ENCODE measurements at regions not wholly inside any gene's neighbourhood (a gene's known extent, or its start where the extent isn't known, plus 50 kb on each side); places are given as distances from the start of the nearest gene placed in this dataset.

DNA sequence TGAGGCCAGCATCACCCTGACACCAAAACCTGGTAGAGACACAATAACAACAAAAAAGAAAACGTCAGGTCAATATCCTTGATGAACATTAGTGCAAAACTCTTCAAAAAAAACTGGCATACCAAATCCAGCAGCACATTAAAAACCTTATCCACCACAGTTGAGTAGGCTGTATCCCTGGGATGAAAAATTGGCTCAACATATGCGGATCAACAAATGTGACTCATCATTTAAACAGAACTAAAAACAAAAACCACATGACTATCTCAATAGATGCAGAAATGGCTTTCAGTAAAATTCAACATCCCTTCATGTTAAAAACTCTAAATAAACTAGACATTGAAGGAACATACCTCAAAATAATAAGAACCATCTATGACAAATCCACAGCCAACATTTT, 59.6 kb upstream of the PHIP start:
- Histone ChIP-seq H4K20me1 (ENCODE audit: insufficient read depth) (no peaks in the 10 kb centered on the region), H3K36me3 (replicated peaks in 1 of 2; ENCODE audit: control insufficient read depth in 1 of 2, insufficient read depth in 2 of 2, low read length in 1 of 2) (no peaks in the 10 kb centered on the region), H3K9me3 (no peaks in the 10 kb centered on the region), H3K4me1 (ENCODE audit: control insufficient read depth in 1 of 2, insufficient read depth in 2 of 2, low read depth in 1 of 2, low read length in 1 of 2) (no peaks in the 10 kb centered on the region), H3K27me3 (ENCODE audit: insufficient read depth) (no peaks in the 10 kb centered on the region), H2AFZ (ENCODE audit: low read depth) (no peak overlapping the region), H3K79me2 (ENCODE audit: insufficient read depth) (no peaks in the 10 kb centered on the region), H3F3A (replicated peaks; ENCODE audit: insufficient read depth) (no peaks in the 10 kb centered on the region), H3K9ac (no peak overlapping the region), H3K4me2 (no peak overlapping the region), H3K27ac (ENCODE audit: low read depth in 2 of 2, low read length in 1 of 2) (no peak overlapping the region), H3K9me2 (no peaks in the 10 kb centered on the region), H3K4me3 (ENCODE audit: low read depth in 2 of 2, low read length in 1 of 2) (no peak overlapping the region)
- WGBS (ENCODE audit: low lambda C conversion rate) = 9% methylated on average over 2 of the region's 2 CpGs
- ChIA-PET CTCF (interaction anchor here (1.9 kb wide), 1 partner anchor 9 kb away, joined by 5 read pairs; no protein-coding TSS in a partner anchor), POLR2A (no interaction called here)
- no peak for DNase-seq
- TF ChIP-seq YY1 (IDR thresholded peaks at IDR 0.05; ENCODE audit: low read depth) (no peak), GABPA (IDR thresholded peaks at IDR 0.05; ENCODE audit: low read depth) (no peak), JUND (IDR thresholded peaks at IDR 0.05) (no peak), TEAD4 (IDR thresholded peaks at IDR 0.05; ENCODE audit: borderline replicate concordance, insufficient read depth) (no peak), FOXM1 (IDR thresholded peaks at IDR 0.05; ENCODE audit: low read depth) (no peak), NRF1 (IDR thresholded peaks at IDR 0.05; ENCODE audit: low read depth, low read length) (no peak), MAX (IDR thresholded peaks at IDR 0.05; ENCODE audit: low read depth) (no peak), CHD2 (IDR thresholded peaks at IDR 0.05; ENCODE audit: low read length, partially characterized antibody) (no peak), FOSL2 (IDR thresholded peaks at IDR 0.05; ENCODE audit: borderline replicate concordance, low read depth) (no peak), MEF2A (IDR thresholded peaks at IDR 0.05; ENCODE audit: borderline replicate concordance, low read depth) (no peak), RCOR1 (IDR thresholded peaks at IDR 0.05; ENCODE audit: low read length) (no peak), USF1 (IDR thresholded peaks at IDR 0.05; ENCODE audit: borderline replicate concordance, low read depth) (no peak), FOXJ3 (CRISPR knock-in tag; IDR thresholded peaks at IDR 0.05) (no peak)

DNA sequence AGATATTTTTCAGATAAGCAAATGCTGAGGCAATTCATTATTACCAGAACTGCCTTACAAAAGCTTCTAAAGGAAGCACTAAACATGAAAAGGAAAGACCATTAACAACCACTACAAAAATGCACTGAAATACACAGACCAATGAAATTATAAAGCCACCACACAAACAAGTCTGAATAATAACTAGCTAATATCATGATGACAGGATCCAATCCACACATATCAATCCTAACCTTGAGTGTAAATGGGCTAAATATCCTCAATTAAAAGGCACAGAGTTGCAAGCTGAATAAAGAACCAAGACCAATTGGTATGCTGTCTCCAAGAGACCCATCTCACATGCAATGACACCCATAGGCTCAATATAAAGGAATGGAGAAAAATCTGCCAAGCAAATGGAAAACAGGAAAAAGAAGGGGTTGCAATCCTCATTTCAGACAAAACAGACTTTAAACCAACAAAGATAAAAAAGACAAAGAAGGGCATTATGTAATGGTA, 58.0 kb upstream of the PHIP start:
- Histone ChIP-seq H3K4me2 (no peak overlapping the region), H3K4me3 (ENCODE audit: low read depth in 2 of 2, low read length in 1 of 2) (no peak overlapping the region; a peak in 1 of 4 replicates), H3K79me2 (ENCODE audit: insufficient read depth) (no peaks in the 10 kb centered on the region), H3K9me2 (no peaks in the 10 kb centered on the region), H3K27ac (ENCODE audit: low read depth in 2 of 2, low read length in 1 of 2) (no peak overlapping the region), H3K9me3 (no peaks in the 10 kb centered on the region), H3K4me1 (ENCODE audit: control insufficient read depth in 1 of 2, insufficient read depth in 2 of 2, low read depth in 1 of 2, low read length in 1 of 2) (no peaks in the 10 kb centered on the region), H4K20me1 (ENCODE audit: insufficient read depth) (no peaks in the 10 kb centered on the region), H2AFZ (ENCODE audit: low read depth) (no peak overlapping the region), H3K9ac (no peak overlapping the region), H3K27me3 (ENCODE audit: insufficient read depth) (no peaks in the 10 kb centered on the region), H3K36me3 (replicated peaks in 1 of 2; ENCODE audit: control insufficient read depth in 1 of 2, insufficient read depth in 2 of 2, low read length in 1 of 2) (no peaks in the 10 kb centered on the region), H3F3A (replicated peaks; ENCODE audit: insufficient read depth) (no peaks in the 10 kb centered on the region)
- ChIA-PET CTCF (no interaction called here), POLR2A (no interaction called here)
- no peak for DNase-seq
- TF ChIP-seq, protein P1, sequence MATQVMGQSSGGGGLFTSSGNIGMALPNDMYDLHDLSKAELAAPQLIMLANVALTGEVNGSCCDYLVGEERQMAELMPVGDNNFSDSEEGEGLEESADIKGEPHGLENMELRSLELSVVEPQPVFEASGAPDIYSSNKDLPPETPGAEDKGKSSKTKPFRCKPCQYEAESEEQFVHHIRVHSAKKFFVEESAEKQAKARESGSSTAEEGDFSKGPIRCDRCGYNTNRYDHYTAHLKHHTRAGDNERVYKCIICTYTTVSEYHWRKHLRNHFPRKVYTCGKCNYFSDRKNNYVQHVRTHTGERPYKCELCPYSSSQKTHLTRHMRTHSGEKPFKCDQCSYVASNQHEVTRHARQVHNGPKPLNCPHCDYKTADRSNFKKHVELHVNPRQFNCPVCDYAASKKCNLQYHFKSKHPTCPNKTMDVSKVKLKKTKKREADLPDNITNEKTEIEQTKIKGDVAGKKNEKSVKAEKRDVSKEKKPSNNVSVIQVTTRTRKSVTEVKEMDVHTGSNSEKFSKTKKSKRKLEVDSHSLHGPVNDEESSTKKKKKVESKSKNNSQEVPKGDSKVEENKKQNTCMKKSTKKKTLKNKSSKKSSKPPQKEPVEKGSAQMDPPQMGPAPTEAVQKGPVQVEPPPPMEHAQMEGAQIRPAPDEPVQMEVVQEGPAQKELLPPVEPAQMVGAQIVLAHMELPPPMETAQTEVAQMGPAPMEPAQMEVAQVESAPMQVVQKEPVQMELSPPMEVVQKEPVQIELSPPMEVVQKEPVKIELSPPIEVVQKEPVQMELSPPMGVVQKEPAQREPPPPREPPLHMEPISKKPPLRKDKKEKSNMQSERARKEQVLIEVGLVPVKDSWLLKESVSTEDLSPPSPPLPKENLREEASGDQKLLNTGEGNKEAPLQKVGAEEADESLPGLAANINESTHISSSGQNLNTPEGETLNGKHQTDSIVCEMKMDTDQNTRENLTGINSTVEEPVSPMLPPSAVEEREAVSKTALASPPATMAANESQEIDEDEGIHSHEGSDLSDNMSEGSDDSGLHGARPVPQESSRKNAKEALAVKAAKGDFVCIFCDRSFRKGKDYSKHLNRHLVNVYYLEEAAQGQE (IDR thresholded peaks at IDR 0.05; ENCODE audit: low read depth, low read length) = no peak
- TF ChIP-seq FOXM1 (IDR thresholded peaks at IDR 0.05; ENCODE audit: low read depth) = no peak
- no peak for TF ChIP-seq SIN3A (IDR thresholded peaks at IDR 0.05; ENCODE audit: borderline replicate concordance, low read depth, low read length)
- no peak for TF ChIP-seq YY1 (IDR thresholded peaks at IDR 0.05; ENCODE audit: low read depth)
- no peak for TF ChIP-seq RAD21 (IDR thresholded peaks at IDR 0.05; ENCODE audit: low read length)
- TF ChIP-seq PBX3 (IDR thresholded peaks at IDR 0.05) = no peak
- no peak for TF ChIP-seq TCF12 (IDR thresholded peaks at IDR 0.05)
- TF ChIP-seq MAX (IDR thresholded peaks at IDR 0.05; ENCODE audit: low read depth) = no peak
- no peak for TF ChIP-seq SMC3 (IDR thresholded peaks at IDR 0.05; ENCODE audit: low read depth, low read length)
